ENCODE measurements at regions not wholly inside any gene's neighbourhood (a gene's known extent, or its start where the extent isn't known, plus 50 kb on each side); places are given as distances from the start of the nearest gene placed in this dataset.

GRCh38 chr6:144646093-144647056 is 361.2 kb downstream of the UTRN start:
- H3K4me1 ChIP-seq (ENCODE audit: control insufficient read depth in 4 of 4, insufficient read depth in 4 of 4, low read length in 3 of 4): peaks cover 0 to 17% (median 11%) of the 10 kb centered on the region in 4 donors
- H3K36me3 ChIP-seq (ENCODE audit: control insufficient read depth in 4 of 4, insufficient read depth in 3 of 4, low read depth in 1 of 4, low read length in 3 of 4): no peaks in the 10 kb centered on the region
- no peak for DNase-seq (ENCODE audit: low spot score)
- H3K4me3 ChIP-seq (ENCODE audit: low read depth in 1 of 3, low read length in 3 of 3): no peak overlapping the region
- H3K9ac ChIP-seq (ENCODE audit: low read depth in 1 of 2, low read length in 2 of 2): no peak overlapping the region
- TF ChIP-seq FOXA2 (IDR thresholded peaks at IDR 0.05): no peak
- no peak for TF ChIP-seq JUND (IDR thresholded peaks at IDR 0.05)
- 96% methylated on average over 4 of the region's 4 CpGs for WGBS
- no peaks in the 10 kb centered on the region for H3K9me3 ChIP-seq (ENCODE audit: control insufficient read depth in 4 of 4, low read length in 3 of 4)
- H3K27me3 ChIP-seq (ENCODE audit: control insufficient read depth in 4 of 4, insufficient read depth in 4 of 4, low read length in 3 of 4): no peaks in the 10 kb centered on the region
- no peak overlapping the region for H3K27ac ChIP-seq (ENCODE audit: low read depth in 1 of 2, low read length in 2 of 2)

GRCh38 chr6:144647406-144647964 is 362.4 kb downstream of the UTRN start:
- peak overlapping the region; percentile 57 to 75 for H3K27ac ChIP-seq (ENCODE audit: low read depth in 1 of 2, low read length in 2 of 2)

More at GRCh38 chr6:144647406-144647964, 362.4 kb downstream of the UTRN start:
- Histone ChIP-seq H3K4me1 (ENCODE audit: control insufficient read depth in 4 of 4, insufficient read depth in 4 of 4, low read length in 3 of 4) (peaks cover 0 to 17% (median 11%) of the 10 kb centered on the region in 4 donors), H3K9me3 (ENCODE audit: control insufficient read depth in 4 of 4, low read length in 3 of 4) (no peaks in the 10 kb centered on the region), H3K27me3 (ENCODE audit: control insufficient read depth in 4 of 4, insufficient read depth in 4 of 4, low read length in 3 of 4) (no peaks in the 10 kb centered on the region), H3K36me3 (ENCODE audit: control insufficient read depth in 4 of 4, insufficient read depth in 3 of 4, low read depth in 1 of 4, low read length in 3 of 4) (no peaks in the 10 kb centered on the region), H3K4me3 (ENCODE audit: low read depth in 1 of 3, low read length in 3 of 3) (no peak overlapping the region), H3K9ac (ENCODE audit: low read depth in 1 of 2, low read length in 2 of 2) (no peak overlapping the region)
- no peak for DNase-seq (ENCODE audit: low spot score)
- TF ChIP-seq FOXA1 (IDR thresholded peaks at IDR 0.05) (no peak), ZBTB33 (IDR thresholded peaks at IDR 0.05) (no peak), TAF1 (conservative IDR thresholded peaks at IDR 0.05) (no peak), EGR1 (IDR thresholded peaks at IDR 0.05; ENCODE audit: low read depth in 2 of 2) (no peak), GABPA (IDR thresholded peaks at IDR 0.05 in 1 of 2, conservative IDR thresholded peaks at IDR 0.05 in 1 of 2) (no peak), HNF4G (IDR thresholded peaks at IDR 0.05) (no peak), SP1 (IDR thresholded peaks at IDR 0.05) (no peak), YY1 (IDR thresholded peaks at IDR 0.05) (no peak), CTCF (IDR thresholded peaks at IDR 0.05; ENCODE audit: low read depth, low read length, missing input control) (no peak), ATF3 (IDR thresholded peaks at IDR 0.05) (no peak), HNF4A (conservative IDR thresholded peaks at IDR 0.05) (no peak), JUND (IDR thresholded peaks at IDR 0.05) (no peak), NR2F2 (IDR thresholded peaks at IDR 0.05) (no peak)
- 85% methylated on average over 6 of the region's 6 CpGs for WGBS

All from liver (tissue), 8 donors.